ENCODE measurements at regions not wholly inside any gene's neighbourhood (a gene's known extent, or its start where the extent isn't known, plus 50 kb on each side); places are given as distances from the start of the nearest gene placed in this dataset.

DNA sequence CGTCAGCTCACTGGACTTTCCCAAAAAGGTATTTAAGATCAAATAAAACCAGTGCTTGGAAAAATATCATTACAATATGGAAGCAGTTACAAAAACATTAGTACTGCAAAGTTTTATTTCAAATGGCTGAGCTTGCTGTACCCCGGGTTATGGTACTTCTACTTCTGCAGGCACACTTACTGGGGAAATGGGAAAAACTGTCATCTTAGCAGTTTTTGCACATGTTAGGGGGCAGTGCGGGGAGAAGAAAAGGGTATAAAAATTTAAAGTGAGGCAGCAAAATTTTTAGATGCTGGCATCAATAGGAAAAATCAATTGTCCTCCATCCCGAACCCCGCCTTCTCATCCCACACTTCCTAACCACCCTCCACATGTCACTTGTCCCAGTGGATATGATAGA is 133.4 kb downstream of the ATG4C start:
- DNase-seq = peak; percentile 11

GRCh38 chr1:62917805-62918204 is 133.9 kb downstream of the ATG4C start:
- no peak for DNase-seq

GRCh38 chr1:62918700-62919099 is 134.8 kb downstream of the ATG4C start:
- no peak for DNase-seq

DNA sequence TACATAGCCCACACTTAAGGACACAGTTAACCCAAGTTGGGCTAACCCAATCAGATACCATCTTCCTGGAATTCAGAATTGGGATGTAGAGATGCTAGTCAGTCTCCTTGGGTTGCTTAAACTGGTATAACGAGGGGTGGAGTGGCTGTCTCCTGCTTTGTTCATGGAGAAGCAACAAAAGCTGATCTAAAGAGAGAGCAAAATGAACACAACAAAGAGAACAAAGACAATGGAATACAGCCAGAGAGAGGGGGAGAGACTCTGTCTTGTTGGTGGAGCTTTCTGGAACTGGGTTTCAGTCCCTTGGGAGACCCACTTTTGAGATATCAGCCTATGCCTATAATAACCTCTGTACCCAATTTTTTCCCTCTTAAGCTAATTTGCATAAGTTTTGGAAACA is 138.1 kb downstream of the ATG4C start:
- no peak for DNase-seq

GRCh38 chr1:62924983-62925790 is 141.3 kb downstream of the ATG4C start:
- no peak for DNase-seq

DNA sequence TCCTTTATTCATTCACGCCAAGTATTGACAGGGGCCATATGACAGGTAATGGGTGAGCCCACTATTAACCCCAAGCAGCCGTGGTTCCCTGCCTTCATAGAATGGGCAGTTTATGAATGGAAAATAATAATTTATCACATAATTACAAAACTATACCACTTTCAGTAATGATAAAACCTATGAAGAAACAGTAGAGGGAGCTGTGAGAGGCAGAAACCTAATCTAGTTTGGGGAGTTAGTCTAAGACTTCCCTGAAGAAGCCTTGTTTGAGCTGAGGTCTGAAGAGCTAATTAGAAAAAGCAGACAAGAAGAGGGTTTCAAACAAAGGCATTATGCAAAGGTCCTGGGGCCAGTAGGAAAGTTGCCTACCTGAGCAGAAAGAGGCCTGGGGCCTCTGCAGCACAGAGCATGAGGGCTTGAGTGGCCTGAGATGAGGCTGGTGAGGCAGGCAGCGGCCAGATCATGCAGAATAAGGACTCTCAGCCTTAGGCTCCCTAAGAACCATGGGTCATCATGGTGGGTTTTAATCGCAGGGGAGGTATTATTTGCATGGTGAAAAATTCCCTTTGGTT is 142.8 kb downstream of the ATG4C start:
- DNase-seq = no peak

- DNase-seq = no peak
These were observed 145.0 kb downstream of the ATG4C start for GRCh38 chr1:62928885-62929284.

DNA sequence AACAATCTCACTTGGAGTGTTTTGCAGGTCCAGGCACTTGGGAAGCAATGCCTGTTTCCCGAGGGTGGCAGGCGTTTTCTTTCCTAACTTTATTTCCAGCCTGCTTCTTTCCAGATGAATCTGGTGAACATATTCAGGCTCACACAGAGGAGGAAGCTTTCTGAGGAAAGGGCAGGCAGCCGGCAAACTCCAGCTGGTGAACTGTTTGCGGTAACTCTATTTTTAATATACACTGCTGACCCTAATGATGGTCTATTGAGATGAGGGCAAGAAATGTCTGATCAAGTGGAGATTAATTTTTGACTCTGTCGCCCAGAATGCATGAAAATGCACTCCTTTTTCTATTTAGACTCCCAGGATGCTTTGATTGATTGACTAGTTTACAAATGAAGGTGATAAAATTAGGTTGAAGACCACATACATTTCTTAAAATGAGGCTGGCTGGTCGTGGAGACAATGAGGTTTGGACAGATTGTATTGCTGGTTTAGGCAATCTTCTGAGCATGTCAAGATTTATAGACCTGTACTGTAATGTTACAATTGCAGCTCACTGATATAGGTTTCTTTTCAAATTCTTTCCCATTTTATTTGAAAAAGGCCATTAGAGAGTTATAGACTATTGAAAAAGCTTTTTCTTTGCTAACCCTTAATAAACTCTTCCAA is 153.8 kb downstream of the ATG4C start:
- no peak for DNase-seq

- no peak for DNase-seq
These were observed 157.8 kb downstream of the ATG4C start for GRCh38 chr1:62941780-62942179.

DNA sequence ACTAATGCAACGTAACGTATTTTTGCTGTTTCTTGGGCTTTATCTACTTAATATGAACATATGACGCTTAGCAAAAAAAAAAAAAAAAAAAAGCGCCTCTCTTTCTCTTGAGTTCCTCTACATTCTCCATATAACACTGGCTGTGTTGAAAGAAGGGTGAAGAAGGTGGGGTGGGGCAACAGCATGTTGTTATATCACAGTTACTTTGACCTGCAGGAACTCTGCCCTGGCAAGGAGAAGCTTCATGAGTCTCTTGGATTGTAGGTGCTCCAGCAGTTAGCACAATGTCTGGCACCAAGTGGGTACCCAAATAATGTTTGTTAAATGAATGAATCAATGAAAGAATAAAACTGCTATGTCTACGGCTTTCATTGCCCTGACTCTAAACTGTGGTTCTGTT is 162.6 kb downstream of the ATG4C start:
- DNase-seq = no peak

- DNase-seq = no peak
These were observed 167.5 kb downstream of the ATG4C start for GRCh38 chr1:62951428-62951827.

DNA sequence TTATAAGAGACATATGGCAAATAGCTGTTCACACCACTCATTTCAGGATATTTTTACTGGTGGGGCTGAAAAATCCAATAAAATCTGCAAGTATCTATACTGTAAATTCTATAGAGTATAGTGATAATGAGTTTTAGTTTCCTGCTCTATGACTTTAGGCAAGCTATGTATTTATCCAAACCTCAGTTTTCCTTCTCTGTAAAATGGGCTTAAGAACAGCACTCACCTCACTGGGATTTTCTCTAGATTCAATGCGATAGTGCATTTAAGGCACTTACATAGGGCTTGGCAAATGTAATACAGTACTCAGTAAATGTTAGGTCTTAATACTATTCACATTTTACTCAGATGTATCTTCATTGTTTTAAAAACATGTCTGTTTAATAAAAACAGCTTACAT is 168.7 kb downstream of the ATG4C start:
- no peak for DNase-seq

- DNase-seq = no peak
These were observed 169.7 kb downstream of the ATG4C start for GRCh38 chr1:62953633-62954032.

- DNase-seq = no peak
These were observed 170.8 kb downstream of the ATG4C start for GRCh38 chr1:62954758-62955157.

DNA sequence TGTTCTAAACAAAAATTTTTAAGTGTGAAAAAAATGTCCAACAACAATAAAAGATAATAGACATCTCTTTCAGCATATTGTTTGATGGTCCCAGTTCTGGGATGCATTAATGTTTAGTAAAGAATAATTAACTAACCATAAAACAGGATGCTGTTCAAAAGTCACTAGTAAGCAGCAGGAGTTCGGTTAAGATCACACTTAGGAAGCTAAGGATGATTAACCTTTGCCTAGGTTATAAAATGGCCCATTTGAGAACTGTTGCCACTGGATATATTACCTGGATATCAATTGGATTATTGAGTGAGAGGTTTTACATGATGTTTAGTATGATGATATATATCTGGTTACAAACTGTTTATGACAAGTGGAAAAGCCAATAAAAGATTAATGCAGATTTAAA is 171.7 kb downstream of the ATG4C start:
- DNase-seq = no peak

GRCh38 chr1:62962014-62962812 is 178.3 kb downstream of the ATG4C start:
- DNase-seq = no peak

- no peak for DNase-seq
These were observed 179.2 kb downstream of the ATG4C start for GRCh38 chr1:62962901-62963776.

- DNase-seq = no peak
These were observed 180.2 kb downstream of the ATG4C start for GRCh38 chr1:62964141-62964540.

- DNase-seq = no peak
These were observed 183.1 kb downstream of the ATG4C start for GRCh38 chr1:62967031-62967430.

- DNase-seq = no peak
These were observed 193.4 kb downstream of the ATG4C start for GRCh38 chr1:62977366-62977765.

- DNase-seq = no peak
These were observed 194.8 kb downstream of the ATG4C start for GRCh38 chr1:62978741-62979140.

- no peak for DNase-seq
These were observed 197.5 kb downstream of the ATG4C start for GRCh38 chr1:62981434-62981833.

All from hindlimb muscle (tissue), 1 donor.